ENCODE measurements at regions not wholly inside any gene's neighbourhood (a gene's known extent, or its start where the extent isn't known, plus 50 kb on each side); places are given as distances from the start of the nearest gene placed in this dataset.

DNA sequence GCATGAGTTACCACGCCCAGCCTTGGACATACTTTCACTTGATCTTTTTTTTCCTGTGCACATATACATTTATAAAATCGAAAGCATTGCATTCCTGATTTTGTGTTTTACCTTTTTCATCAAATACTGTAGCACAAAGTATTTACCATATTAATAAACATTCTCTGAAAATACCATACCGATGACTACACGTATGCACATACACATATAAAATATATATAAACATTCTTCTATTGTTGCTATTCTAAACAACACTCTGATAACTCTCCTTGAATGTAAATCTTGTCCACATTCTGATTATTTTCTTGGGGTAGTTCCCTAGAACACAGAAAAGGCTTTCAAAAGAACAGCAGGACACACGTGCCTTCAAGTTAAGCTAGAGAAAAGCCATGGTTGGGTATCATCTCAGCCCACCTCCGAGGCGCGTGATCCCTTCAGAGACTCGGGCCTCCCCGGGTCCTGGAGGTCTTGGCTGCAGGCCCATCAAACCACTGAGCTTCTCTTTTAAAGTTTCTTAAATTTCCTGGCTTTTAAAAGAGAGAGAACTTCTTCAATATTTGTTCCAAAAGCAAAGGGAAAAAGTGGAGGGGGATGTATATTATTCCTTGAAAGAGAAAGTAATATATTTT lies 198.1 kb downstream of the MYLK4 start:
- CTCF ChIA-PET = no interaction called here
- H3K9me3 ChIP-seq (ENCODE audit: control insufficient read depth, insufficient read depth, low read depth, low read length) = no peaks in the 10 kb centered on the region

DNA sequence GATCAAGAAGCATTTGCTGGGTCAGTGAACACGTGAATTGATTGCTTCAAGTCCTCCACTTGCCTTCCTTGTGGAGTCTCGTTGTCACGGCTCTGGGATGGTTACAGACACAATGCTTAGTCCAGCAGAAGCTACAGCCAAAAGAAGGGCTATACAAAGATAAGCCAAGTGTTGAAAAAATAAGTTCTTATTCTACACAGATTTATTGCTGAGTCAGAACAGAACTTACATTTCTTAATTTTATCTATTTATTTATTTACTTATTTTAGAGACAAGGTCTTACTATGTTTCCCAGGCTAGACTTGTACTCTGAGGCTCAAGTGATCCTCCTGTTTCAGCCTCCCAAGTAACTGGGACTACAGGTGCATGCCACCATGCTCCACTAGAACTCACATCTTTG lies 199.0 kb downstream of the MYLK4 start:
- ChIA-PET CTCF (no interaction called here), POLR2A (no interaction called here)
- H3K9me3 ChIP-seq (ENCODE audit: control insufficient read depth, insufficient read depth, low read depth, low read length) = no peaks in the 10 kb centered on the region

More for the DNA sequence above, 198.1 kb downstream of the MYLK4 start:
- no peaks in the 10 kb centered on the region for H3K4me1 ChIP-seq (ENCODE audit: control insufficient read depth, insufficient read depth, low read length)
- no peak overlapping the region for H3K4me3 ChIP-seq (ENCODE audit: low read depth, low read length)
- H3K36me3 ChIP-seq (ENCODE audit: control insufficient read depth in 2 of 2, insufficient read depth in 1 of 2, low read length in 2 of 2) = no peaks in the 10 kb centered on the region
- no peak overlapping the region for H3K27ac ChIP-seq (ENCODE audit: extremely low read depth, low read depth, low read length)
- POLR2A ChIA-PET = no interaction called here
- TF ChIP-seq YY2 (tag by site-specific recombination; IDR thresholded peaks at IDR 0.05) = no peak
- TF ChIP-seq, protein P1, sequence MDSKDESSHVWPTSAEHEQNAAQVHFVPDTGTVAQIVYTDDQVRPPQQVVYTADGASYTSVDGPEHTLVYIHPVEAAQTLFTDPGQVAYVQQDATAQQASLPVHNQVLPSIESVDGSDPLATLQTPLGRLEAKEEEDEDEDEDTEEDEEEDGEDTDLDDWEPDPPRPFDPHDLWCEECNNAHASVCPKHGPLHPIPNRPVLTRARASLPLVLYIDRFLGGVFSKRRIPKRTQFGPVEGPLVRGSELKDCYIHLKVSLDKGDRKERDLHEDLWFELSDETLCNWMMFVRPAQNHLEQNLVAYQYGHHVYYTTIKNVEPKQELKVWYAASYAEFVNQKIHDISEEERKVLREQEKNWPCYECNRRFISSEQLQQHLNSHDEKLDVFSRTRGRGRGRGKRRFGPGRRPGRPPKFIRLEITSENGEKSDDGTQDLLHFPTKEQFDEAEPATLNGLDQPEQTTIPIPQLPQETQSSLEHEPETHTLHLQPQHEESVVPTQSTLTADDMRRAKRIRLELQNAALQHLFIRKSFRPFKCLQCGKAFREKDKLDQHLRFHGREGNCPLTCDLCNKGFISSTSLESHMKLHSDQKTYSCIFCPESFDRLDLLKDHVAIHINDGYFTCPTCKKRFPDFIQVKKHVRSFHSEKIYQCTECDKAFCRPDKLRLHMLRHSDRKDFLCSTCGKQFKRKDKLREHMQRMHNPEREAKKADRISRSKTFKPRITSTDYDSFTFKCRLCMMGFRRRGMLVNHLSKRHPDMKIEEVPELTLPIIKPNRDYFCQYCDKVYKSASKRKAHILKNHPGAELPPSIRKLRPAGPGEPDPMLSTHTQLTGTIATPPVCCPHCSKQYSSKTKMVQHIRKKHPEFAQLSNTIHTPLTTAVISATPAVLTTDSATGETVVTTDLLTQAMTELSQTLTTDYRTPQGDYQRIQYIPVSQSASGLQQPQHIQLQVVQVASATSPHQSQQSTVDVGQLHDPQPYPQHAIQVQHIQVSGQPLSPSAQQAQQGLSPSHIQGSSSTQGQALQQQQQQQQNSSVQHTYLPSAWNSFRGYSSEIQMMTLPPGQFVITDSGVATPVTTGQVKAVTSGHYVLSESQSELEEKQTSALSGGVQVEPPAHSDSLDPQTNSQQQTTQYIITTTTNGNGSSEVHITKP (tag by site-specific recombination; IDR thresholded peaks at IDR 0.05) = no peak

DNA sequence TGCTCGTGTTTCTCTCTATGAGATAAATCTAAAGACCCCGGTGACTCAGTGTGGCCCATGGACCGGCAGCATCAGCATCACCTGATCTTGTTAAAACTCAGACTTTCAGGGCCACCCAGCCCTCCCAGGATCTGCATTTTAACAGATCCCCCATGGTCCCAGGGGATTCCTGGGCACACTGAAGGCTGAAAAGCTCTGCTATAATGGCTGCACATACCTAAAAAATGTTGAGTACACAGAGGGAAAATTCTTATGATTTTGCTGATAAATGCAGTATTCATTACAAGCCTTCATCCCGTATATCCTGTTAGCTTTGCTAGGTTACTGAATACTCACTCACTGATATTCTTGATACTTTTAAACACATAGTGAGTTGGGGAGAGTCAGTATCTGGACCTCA lies 200.5 kb downstream of the MYLK4 start:
- Histone ChIP-seq H3K9me3 (ENCODE audit: control insufficient read depth, insufficient read depth, low read depth, low read length) (no peaks in the 10 kb centered on the region), H3K4me1 (ENCODE audit: control insufficient read depth, insufficient read depth, low read length) (no peaks in the 10 kb centered on the region), H3K36me3 (ENCODE audit: control insufficient read depth in 2 of 2, insufficient read depth in 1 of 2, low read length in 2 of 2) (no peaks in the 10 kb centered on the region), H3K4me3 (ENCODE audit: low read depth, low read length) (no peak overlapping the region), H3K27ac (ENCODE audit: extremely low read depth, low read depth, low read length) (no peak overlapping the region)
- CTCF ChIA-PET = no interaction called here
- POLR2A ChIA-PET = no interaction called here
- TF ChIP-seq ZNF670 (tag by site-specific recombination; IDR thresholded peaks at IDR 0.05; ENCODE audit: low read depth) (no peak), ZNF561 (tag by site-specific recombination; IDR thresholded peaks at IDR 0.05; ENCODE audit: borderline replicate concordance) (no peak), ZNF623 (tag by site-specific recombination; IDR thresholded peaks at IDR 0.05) (no peak), SETDB1 (IDR thresholded peaks at IDR 0.05; ENCODE audit: insufficient read length, low read length) (no peak), ZNF146 (tag by site-specific recombination; IDR thresholded peaks at IDR 0.05) (no peak), ZEB2 (tag by site-specific recombination; IDR thresholded peaks at IDR 0.05) (no peak)
- TF ChIP-seq, protein P2, sequence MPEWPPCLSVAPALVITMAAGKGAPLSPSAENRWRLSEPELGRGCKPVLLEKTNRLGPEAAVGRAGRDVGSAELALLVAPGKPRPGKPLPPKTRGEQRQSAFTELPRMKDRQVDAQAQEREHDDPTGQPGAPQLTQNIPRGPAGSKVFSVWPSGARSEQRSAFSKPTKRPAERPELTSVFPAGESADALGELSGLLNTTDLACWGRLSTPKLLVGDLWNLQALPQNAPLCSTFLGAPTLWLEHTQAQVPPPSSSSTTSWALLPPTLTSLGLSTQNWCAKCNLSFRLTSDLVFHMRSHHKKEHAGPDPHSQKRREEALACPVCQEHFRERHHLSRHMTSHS (tag by site-specific recombination; IDR thresholded peaks at IDR 0.05) = no peak

More for the DNA sequence above, 199.0 kb downstream of the MYLK4 start:
- Histone ChIP-seq H3K4me1 (ENCODE audit: control insufficient read depth, insufficient read depth, low read length) (no peaks in the 10 kb centered on the region), H3K36me3 (ENCODE audit: control insufficient read depth in 2 of 2, insufficient read depth in 1 of 2, low read length in 2 of 2) (no peaks in the 10 kb centered on the region), H3K27ac (ENCODE audit: extremely low read depth, low read depth, low read length) (no peak overlapping the region), H3K4me3 (ENCODE audit: low read depth, low read length) (no peak overlapping the region)
- TF ChIP-seq ZNF157 (tag by site-specific recombination; IDR thresholded peaks at IDR 0.05) (no peak), ZNF202 (tag by site-specific recombination; IDR thresholded peaks at IDR 0.05; ENCODE audit: borderline replicate concordance) (no peak), ZNF266 (tag by site-specific recombination; IDR thresholded peaks at IDR 0.05; ENCODE audit: low read depth) (no peak), ZNF629 (tag by site-specific recombination; IDR thresholded peaks at IDR 0.05) (no peak), IKZF3 (tag by site-specific recombination; IDR thresholded peaks at IDR 0.05) (no peak), HOXC10 (CRISPR knock-in tag; IDR thresholded peaks at IDR 0.05) (no peak), SALL2 (tag by site-specific recombination; IDR thresholded peaks at IDR 0.05; ENCODE audit: borderline replicate concordance) (no peak)
- TF ChIP-seq, protein P3, sequence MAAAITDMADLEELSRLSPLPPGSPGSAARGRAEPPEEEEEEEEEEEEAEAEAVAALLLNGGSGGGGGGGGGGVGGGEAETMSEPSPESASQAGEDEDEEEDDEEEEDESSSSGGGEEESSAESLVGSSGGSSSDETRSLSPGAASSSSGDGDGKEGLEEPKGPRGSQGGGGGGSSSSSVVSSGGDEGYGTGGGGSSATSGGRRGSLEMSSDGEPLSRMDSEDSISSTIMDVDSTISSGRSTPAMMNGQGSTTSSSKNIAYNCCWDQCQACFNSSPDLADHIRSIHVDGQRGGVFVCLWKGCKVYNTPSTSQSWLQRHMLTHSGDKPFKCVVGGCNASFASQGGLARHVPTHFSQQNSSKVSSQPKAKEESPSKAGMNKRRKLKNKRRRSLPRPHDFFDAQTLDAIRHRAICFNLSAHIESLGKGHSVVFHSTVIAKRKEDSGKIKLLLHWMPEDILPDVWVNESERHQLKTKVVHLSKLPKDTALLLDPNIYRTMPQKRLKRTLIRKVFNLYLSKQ (tag by site-specific recombination; IDR thresholded peaks at IDR 0.05; ENCODE audit: borderline replicate concordance) = no peak
- TF ChIP-seq, protein P4, sequence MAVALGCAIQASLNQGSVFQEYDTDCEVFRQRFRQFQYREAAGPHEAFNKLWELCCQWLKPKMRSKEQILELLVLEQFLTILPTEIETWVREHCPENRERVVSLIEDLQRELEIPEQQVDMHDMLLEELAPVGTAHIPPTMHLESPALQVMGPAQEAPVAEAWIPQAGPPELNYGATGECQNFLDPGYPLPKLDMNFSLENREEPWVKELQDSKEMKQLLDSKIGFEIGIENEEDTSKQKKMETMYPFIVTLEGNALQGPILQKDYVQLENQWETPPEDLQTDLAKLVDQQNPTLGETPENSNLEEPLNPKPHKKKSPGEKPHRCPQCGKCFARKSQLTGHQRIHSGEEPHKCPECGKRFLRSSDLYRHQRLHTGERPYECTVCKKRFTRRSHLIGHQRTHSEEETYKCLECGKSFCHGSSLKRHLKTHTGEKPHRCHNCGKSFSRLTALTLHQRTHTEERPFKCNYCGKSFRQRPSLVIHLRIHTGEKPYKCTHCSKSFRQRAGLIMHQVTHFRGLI (tag by site-specific recombination; IDR thresholded peaks at IDR 0.05) = no peak
- TF ChIP-seq, protein P5, sequence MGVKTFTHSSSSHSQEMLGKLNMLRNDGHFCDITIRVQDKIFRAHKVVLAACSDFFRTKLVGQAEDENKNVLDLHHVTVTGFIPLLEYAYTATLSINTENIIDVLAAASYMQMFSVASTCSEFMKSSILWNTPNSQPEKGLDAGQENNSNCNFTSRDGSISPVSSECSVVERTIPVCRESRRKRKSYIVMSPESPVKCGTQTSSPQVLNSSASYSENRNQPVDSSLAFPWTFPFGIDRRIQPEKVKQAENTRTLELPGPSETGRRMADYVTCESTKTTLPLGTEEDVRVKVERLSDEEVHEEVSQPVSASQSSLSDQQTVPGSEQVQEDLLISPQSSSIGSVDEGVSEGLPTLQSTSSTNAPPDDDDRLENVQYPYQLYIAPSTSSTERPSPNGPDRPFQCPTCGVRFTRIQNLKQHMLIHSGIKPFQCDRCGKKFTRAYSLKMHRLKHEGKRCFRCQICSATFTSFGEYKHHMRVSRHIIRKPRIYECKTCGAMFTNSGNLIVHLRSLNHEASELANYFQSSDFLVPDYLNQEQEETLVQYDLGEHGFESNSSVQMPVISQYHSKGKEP (tag by site-specific recombination; IDR thresholded peaks at IDR 0.05) = no peak
